Endothelial cell (in vitro differentiated cells): ENCODE measurements at regions not wholly inside any gene's neighbourhood (a gene's known extent, or its start where the extent isn't known, plus 50 kb on each side); places are given as distances from the start of the nearest gene placed in this dataset.
A peak's percentile ranks its signal among the peaks of the same experiment; 100 is the strongest.

ENCODE experiments used
- DNase-seq: peaks from one replicate; pipeline ENCODE4 v3.0.0; 2021; ENCODE audit warnings: low spot score
- H3K27ac Mint-ChIP-seq: one replicate; pipeline ENCODE4 v1.8.0; 2021; ENCODE audit warnings: mixed read lengths, inconsistent platforms; ENCODE audit not compliant: unreplicated experiment
- H3K27me3 Mint-ChIP-seq: one replicate; pipeline ENCODE4 v1.8.0; 2021; ENCODE audit warnings: mild to moderate bottlenecking, moderate library complexity, mixed read lengths, inconsistent platforms; ENCODE audit not compliant: unreplicated experiment
- H3K36me3 Mint-ChIP-seq: one replicate; pipeline ENCODE4 v1.8.0; 2021; ENCODE audit warnings: mild to moderate bottlenecking, low read depth, mixed read lengths, inconsistent platforms; ENCODE audit not compliant: unreplicated experiment
- H3K4me1 Mint-ChIP-seq: one replicate; pipeline ENCODE4 v1.8.0; 2021; ENCODE audit warnings: mild to moderate bottlenecking, mixed read lengths, inconsistent platforms; ENCODE audit not compliant: unreplicated experiment
- H3K4me3 Mint-ChIP-seq: one replicate; pipeline ENCODE4 v1.8.0; 2021; ENCODE audit warnings: mild to moderate bottlenecking, mixed read lengths, inconsistent platforms; ENCODE audit not compliant: unreplicated experiment
- H3K9me3 Mint-ChIP-seq: one replicate; pipeline ENCODE4 v1.8.0; 2021; ENCODE audit warnings: mixed read lengths, inconsistent platforms; ENCODE audit not compliant: unreplicated experiment
- CTCF ChIP-seq: fragments of 200-600 bp; sonication (generic); IDR thresholded peaks from one replicate; pipeline ENCODE4 v1.5.0; 2021; ENCODE audit warnings: antibody characterized with exemption; ENCODE audit not compliant: unreplicated experiment

- Mint-ChIP-seq H3K4me3 (no peak overlapping the region), H3K27me3 (peaks cover 5% of the 10 kb centered on the region), H3K9me3 (no peaks in the 10 kb centered on the region), H3K27ac (no peak overlapping the region), H3K4me1 (peaks cover 7% of the 10 kb centered on the region), H3K36me3 (peaks cover 26% of the 10 kb centered on the region)
- DNase-seq, result no peak
- no peak for TF ChIP-seq CTCF
These were observed 167.5 kb upstream of the UMPS start for GRCh38 chr3:124562769-124563168.

- no peak for DNase-seq
- no peak for TF ChIP-seq CTCF
- no peak overlapping the region for H3K27ac Mint-ChIP-seq
- H3K27me3 Mint-ChIP-seq, result peaks cover 6% of the 10 kb centered on the region
- H3K4me1 Mint-ChIP-seq, result peaks cover 7% of the 10 kb centered on the region
- no peaks in the 10 kb centered on the region for H3K9me3 Mint-ChIP-seq
- H3K36me3 Mint-ChIP-seq, result peaks cover 26% of the 10 kb centered on the region
- no peak overlapping the region for H3K4me3 Mint-ChIP-seq
These were observed 166.9 kb upstream of the UMPS start for GRCh38 chr3:124563376-124563775.

- H3K27ac Mint-ChIP-seq, result no peak overlapping the region
- peak; percentile 77 for DNase-seq
- peaks cover 4% of the 10 kb centered on the region for H3K4me1 Mint-ChIP-seq
These were observed 165.2 kb upstream of the UMPS start for GRCh38 chr3:124565013-124565412.

GRCh38 chr3:124565551-124565950, 164.7 kb upstream of the UMPS start:
- H3K9me3 Mint-ChIP-seq, result no peaks in the 10 kb centered on the region
- H3K4me3 Mint-ChIP-seq, result no peak overlapping the region
- no peak for TF ChIP-seq CTCF
- peaks cover 4% of the 10 kb centered on the region for H3K4me1 Mint-ChIP-seq
- H3K27ac Mint-ChIP-seq, result no peak overlapping the region
- no peak for DNase-seq
- H3K27me3 Mint-ChIP-seq, result peaks cover 3% of the 10 kb centered on the region
- H3K36me3 Mint-ChIP-seq, result peaks cover 17% of the 10 kb centered on the region

More at GRCh38 chr3:124565013-124565412, 165.2 kb upstream of the UMPS start:
- Mint-ChIP-seq H3K4me3 (peak overlapping the region; percentile 11), H3K27me3 (peaks cover 3% of the 10 kb centered on the region), H3K36me3 (peaks cover 21% of the 10 kb centered on the region), H3K9me3 (no peaks in the 10 kb centered on the region)
- peak; percentile 83 for TF ChIP-seq CTCF

GRCh38 chr3:124566701-124567100, 163.6 kb upstream of the UMPS start:
- Mint-ChIP-seq H3K27me3 (peaks cover 3% of the 10 kb centered on the region), H3K4me1 (peaks cover 4% of the 10 kb centered on the region)

More at GRCh38 chr3:124566701-124567100, 163.6 kb upstream of the UMPS start:
- no peak for DNase-seq
- Mint-ChIP-seq H3K27ac (no peak overlapping the region), H3K4me3 (no peak overlapping the region), H3K36me3 (peaks cover 17% of the 10 kb centered on the region), H3K9me3 (no peaks in the 10 kb centered on the region)
- no peak for TF ChIP-seq CTCF
